HCT116 (cell line): ENCODE measurements at regions not wholly inside any gene's neighbourhood (a gene's known extent, or its start where the extent isn't known, plus 50 kb on each side); places are given as distances from the start of the nearest gene placed in this dataset.

Experiments used
- ATAC-seq: fragments of 200-7000 bp; cut with Tn5 transposase; 2 replicates; pipeline ENCODE4 v1.9.1; 2020; ENCODE audit warnings: mild to moderate bottlenecking, moderate library complexity
- BruUV-seq: library from RNA; stranded (reverse); fragments of 400-500 nt; replicated peaks from 2 replicates; lab custom pipeline; 2021; lab: Mats Ljungman, UMichigan
- CTCF ChIA-PET: fragments of 300-600 bp; sonication (Branson Sonifier 250); formaldehyde crosslinking; loops from one replicate; lab custom pipeline; 2021; ENCODE audit warnings: antibody characterized with exemption; lab: Charles Lee
- POLR2A ChIA-PET: fragments of 300-600, 350-600 bp; sonication (Branson Sonifier 250); formaldehyde crosslinking; loops from one replicate; lab custom pipeline; 2021; ENCODE audit warnings: antibody characterized with exemption; lab: Charles Lee
- RAD21 ChIA-PET, 2 experiments: fragments of 300-600 bp; sonication (Branson Sonifier 250); formaldehyde crosslinking; loops; one replicate each; lab custom pipeline; 2023; ENCODE audit warnings: low total read pairs in 2 of 2; ENCODE audit not compliant: uncharacterized antibody in 2 of 2, unreplicated experiment in 2 of 2, low non-redundant PET in 1 of 2; lab: Charles Lee
- DNase-seq: peaks from one replicate; pipeline ENCODE4 v3.0.0-alpha.2; 2010; ENCODE audit warnings: low read depth, low spot score
- H2AFZ ChIP-seq: fragments of 200-600 bp; shearing (Covaris generic), sonication (generic); 2 replicates; pipeline ENCODE4 v1.6.1; 2017; ENCODE audit warnings: low read depth, mixed run types, mixed read lengths, antibody characterized with exemption, low read length; ENCODE audit not compliant: poor library complexity, severe bottlenecking
- H3K27ac ChIP-seq: 2 replicates; pipeline ENCODE4 v1.5.1; 2012; ENCODE audit warnings: low read depth, low read length
- H3K27me3 ChIP-seq: fragments of 200-600 bp; sonication (generic); 2 replicates; pipeline ENCODE4 v1.6.1; 2016; ENCODE audit warnings: mixed run types, low read length, mixed read lengths; ENCODE audit not compliant: insufficient read depth
- H3K36me3 ChIP-seq, 2 experiments: fragments of 200-500 bp in 1 of 2; fragments of 200-600 bp in 1 of 2; sonication (Bioruptor generic) in 1 of 2; sonication (generic) in 1 of 2; 2 replicates each; pipeline versions ENCODE4 v1.5.1 to v1.6.1; 2014 to 2016; ENCODE audit warnings: low read length in 2 of 2, inconsistent platforms in 1 of 2, mixed read lengths in 1 of 2, mixed run types in 1 of 2; ENCODE audit not compliant: insufficient read depth in 2 of 2, control insufficient read depth in 1 of 2
- H3K4me1 ChIP-seq, 2 experiments: fragments of 200-600 bp in 1 of 2; sonication (generic) in 1 of 2; 2 replicates each; pipeline versions ENCODE4 v1.5.1 to v1.6.1; 2012 to 2017; ENCODE audit warnings: low read length in 2 of 2, inconsistent platforms in 1 of 2, mild to moderate bottlenecking in 1 of 2, mixed read lengths in 1 of 2, mixed run types in 1 of 2, moderate library complexity in 1 of 2; ENCODE audit not compliant: insufficient read depth in 2 of 2, control insufficient read depth in 1 of 2
- H3K4me2 ChIP-seq: fragments of 200-600 bp; sonication (generic); 2 replicates; pipeline ENCODE4 v1.6.1; 2017; ENCODE audit warnings: mixed run types, low read length, mixed read lengths
- H3K4me3 ChIP-seq, 2 experiments: fragments of 200-600 bp in 1 of 2; sonication (generic) in 1 of 2; replicated peaks in 1 of 2; 2 replicates each; pipeline ENCODE4 v1.5.1; 2011 to 2016; ENCODE audit warnings: low read length in 2 of 2, control low read depth in 1 of 2, low read depth in 1 of 2, mild to moderate bottlenecking in 1 of 2, mixed read lengths in 1 of 2, mixed run types in 1 of 2
- H3K79me2 ChIP-seq: fragments of 200-600 bp; sonication (generic); 2 replicates; pipeline ENCODE4 v1.6.1; 2017; ENCODE audit warnings: mild to moderate bottlenecking, mixed run types, low read length, moderate library complexity, mixed read lengths; ENCODE audit not compliant: insufficient read depth
- H3K9ac ChIP-seq: fragments of 200-600 bp; sonication (generic); 2 replicates; pipeline ENCODE4 v1.6.1; 2016; ENCODE audit warnings: low read length, mixed read lengths
- H3K9me2 ChIP-seq: fragments of 200-600 bp; sonication (generic), shearing (Covaris generic); 2 replicates; pipeline ENCODE4 v1.6.1; 2017; ENCODE audit warnings: mixed run types, mild to moderate bottlenecking, moderate library complexity; ENCODE audit not compliant: insufficient read depth
- H3K9me3 ChIP-seq, 2 experiments: fragments of 200-500 bp in 1 of 2; fragments of 200-600 bp in 1 of 2; sonication (Bioruptor generic) in 1 of 2; sonication (generic) in 1 of 2; 2 replicates each; pipeline ENCODE4 v1.6.1; 2014 to 2017; ENCODE audit warnings: low read length in 2 of 2, mixed read lengths in 2 of 2, inconsistent platforms in 1 of 2, low read depth in 1 of 2, mild to moderate bottlenecking in 1 of 2, mixed run types in 1 of 2, moderate library complexity in 1 of 2; ENCODE audit not compliant: control insufficient read depth in 1 of 2, insufficient read depth in 1 of 2
- H4K20me1 ChIP-seq: fragments of 200-600 bp; sonication (generic), shearing (Covaris generic); 2 replicates; pipeline ENCODE4 v1.6.1; 2017; ENCODE audit warnings: mixed run types, mild to moderate bottlenecking, moderate library complexity; ENCODE audit not compliant: insufficient read depth
- ATF3 ChIP-seq: IDR thresholded peaks from 2 replicates; pipeline ENCODE4 v1.6.1; 2012
- CBX3 ChIP-seq: IDR thresholded peaks from 2 replicates; pipeline ENCODE4 v1.6.1; 2012; ENCODE audit warnings: low read depth
- EGR1 ChIP-seq: IDR thresholded peaks from 2 replicates; pipeline ENCODE4 v1.6.1; 2012; ENCODE audit warnings: low read depth
- ELF1 ChIP-seq: IDR thresholded peaks from 2 replicates; pipeline ENCODE4 v1.6.1; 2012; ENCODE audit warnings: low read depth, borderline replicate concordance
- EZH2 ChIP-seq: fragments of 200-600 bp; sonication (generic); IDR thresholded peaks from 2 replicates; pipeline ENCODE4 v1.6.1; 2017; ENCODE audit warnings: antibody characterized with exemption, mixed run types
- JUND ChIP-seq: IDR thresholded peaks from 2 replicates; pipeline ENCODE4 v1.6.1; 2012
- MAX ChIP-seq: IDR thresholded peaks from 2 replicates; pipeline ENCODE4 v1.6.1; 2012
- POLR2AphosphoS5 ChIP-seq: IDR thresholded peaks from 2 replicates; pipeline ENCODE4 v1.6.1; 2011; ENCODE audit warnings: mild to moderate bottlenecking, low read depth, low read length, moderate library complexity
- RAD21 ChIP-seq: IDR thresholded peaks from 2 replicates; pipeline ENCODE4 v1.6.1; 2012; ENCODE audit warnings: low read depth, mild to moderate bottlenecking
- SP1 ChIP-seq: IDR thresholded peaks from 2 replicates; pipeline ENCODE4 v1.6.1; 2012; ENCODE audit warnings: low read depth
- YY1 ChIP-seq: IDR thresholded peaks from 2 replicates; pipeline ENCODE4 v1.6.1; 2011; ENCODE audit warnings: low read length, low read depth, moderate library complexity, mild to moderate bottlenecking; ENCODE audit not compliant: insufficient replicate concordance; ENCODE audit errors: extremely low read depth
- ZBTB33 ChIP-seq: IDR thresholded peaks from 2 replicates; pipeline ENCODE4 v1.6.1; 2011; ENCODE audit warnings: mild to moderate bottlenecking, low read length, moderate library complexity; ENCODE audit not compliant: insufficient replicate concordance; ENCODE audit errors: extremely low read depth
- ZFX ChIP-seq: fragments of 450-650 bp; IDR thresholded peaks from 2 replicates; pipeline ENCODE4 v1.6.1; 2017
- ZNF274 ChIP-seq: fragments of 200-500 bp; sonication (Bioruptor generic); IDR thresholded peaks from 2 replicates; pipeline ENCODE4 v1.6.1; 2014; ENCODE audit warnings: mild to moderate bottlenecking, low read depth, low read length, inconsistent platforms
- intact Hi-C: fragments of 100-400 bp; cut with micrococcal nuclease; formaldehyde crosslinking; loops from 2 replicates; pipeline ENCODE4 v1.10.0; 2022

GRCh38 chrX:82081027-82081426, 879.1 kb downstream of the SH3BGRL start:
- ATAC-seq (no peak), DNase-seq (no peak)
- no peak overlapping the region for H3K9ac ChIP-seq
- intact Hi-C loops, result no loop called here
- no peaks in the 10 kb centered on the region for H3K27me3 ChIP-seq
- no peaks in the 10 kb centered on the region for H3K4me1 ChIP-seq
- no peak overlapping the region for H3K4me2 ChIP-seq
- no peaks in the 10 kb centered on the region for H3K79me2 ChIP-seq
- no peaks in the 10 kb centered on the region for H4K20me1 ChIP-seq
- no peak overlapping the region for H3K4me3 ChIP-seq
- ChIA-PET CTCF (no interaction called here), RAD21 (no interaction called here), POLR2A (no interaction called here)
- no peaks in the 10 kb centered on the region for H3K9me2 ChIP-seq
- no peaks in the 10 kb centered on the region for H3K36me3 ChIP-seq
- no peak overlapping the region for H2AFZ ChIP-seq
- no peak overlapping the region for H3K27ac ChIP-seq
- TF ChIP-seq YY1, result no peak
- TF ChIP-seq ATF3, result no peak
- TF ChIP-seq RAD21, result no peak
- no peak for TF ChIP-seq ZBTB33
- no peak for TF ChIP-seq ZFX
- TF ChIP-seq ZNF274, result no peak
- no peaks in the 10 kb centered on the region for H3K9me3 ChIP-seq
- no TSS peak for BruUV-seq

GRCh38 chrX:82087699-82088098, 885.8 kb downstream of the SH3BGRL start:
- Histone ChIP-seq H3K9me3 (no peaks in the 10 kb centered on the region), H3K4me2 (no peak overlapping the region), H4K20me1 (no peaks in the 10 kb centered on the region), H3K27ac (no peak overlapping the region), H3K4me3 (no peak overlapping the region), H3K27me3 (no peaks in the 10 kb centered on the region), H3K9me2 (no peaks in the 10 kb centered on the region), H3K79me2 (no peaks in the 10 kb centered on the region), H3K4me1 (no peaks in the 10 kb centered on the region), H3K36me3 (no peaks in the 10 kb centered on the region), H3K9ac (no peak overlapping the region), H2AFZ (no peak overlapping the region)
- DNase-seq (no peak), ATAC-seq (no peak)
- intact Hi-C loops, result no loop called here
- ChIA-PET CTCF (no interaction called here), RAD21 (no interaction called here), POLR2A (no interaction called here)
- BruUV-seq, result no TSS peak
- no peak for TF ChIP-seq ZBTB33
- TF ChIP-seq SP1, result no peak
- no peak for TF ChIP-seq JUND
- TF ChIP-seq ATF3, result no peak
- no peak for TF ChIP-seq CBX3
- TF ChIP-seq POLR2AphosphoS5, result no peak
- TF ChIP-seq EZH2, result no peak
- TF ChIP-seq ELF1, result no peak
- TF ChIP-seq EGR1, result no peak
- no peak for TF ChIP-seq MAX
- TF ChIP-seq YY1, result no peak
